Progenitor cell of endocrine pancreas (in vitro differentiated cells): ENCODE measurements at regions not wholly inside any gene's neighbourhood (a gene's known extent, or its start where the extent isn't known, plus 50 kb on each side); places are given as distances from the start of the nearest gene placed in this dataset.

Source experiments
- DNase-seq: peaks from one replicate; pipeline ENCODE4 v3.0.0; 2021; ENCODE audit warnings: low spot score; ENCODE audit not compliant: unreplicated experiment
- H3K27ac Mint-ChIP-seq: 2 replicates; pipeline ENCODE4 v1.8.0; 2021; ENCODE audit warnings: mild to moderate bottlenecking, moderate library complexity, mixed read lengths
- H3K27me3 Mint-ChIP-seq: 2 replicates; pipeline ENCODE4 v1.8.0; 2021; ENCODE audit warnings: mixed read lengths
- H3K36me3 Mint-ChIP-seq: 2 replicates; pipeline ENCODE4 v1.8.0; 2022; ENCODE audit warnings: mixed read lengths; ENCODE audit not compliant: insufficient read depth
- H3K4me1 Mint-ChIP-seq: 2 replicates; pipeline ENCODE4 v1.8.0; 2021; ENCODE audit warnings: low read depth, mixed read lengths
- H3K4me3 Mint-ChIP-seq: 2 replicates; pipeline ENCODE4 v1.8.0; 2021; ENCODE audit warnings: low read depth, mild to moderate bottlenecking, moderate library complexity, mixed read lengths
- H3K9me3 Mint-ChIP-seq: 2 replicates; pipeline ENCODE4 v1.8.0; 2021; ENCODE audit warnings: low read depth, mixed read lengths
- TF ChIP-seq, protein P1 (sequence below): fragments of 200-600 bp; sonication (generic); IDR thresholded peaks from one replicate; pipeline ENCODE4 v1.5.0; 2021; ENCODE audit warnings: antibody characterized with exemption, mild to moderate bottlenecking; ENCODE audit not compliant: unreplicated experiment

DNA sequence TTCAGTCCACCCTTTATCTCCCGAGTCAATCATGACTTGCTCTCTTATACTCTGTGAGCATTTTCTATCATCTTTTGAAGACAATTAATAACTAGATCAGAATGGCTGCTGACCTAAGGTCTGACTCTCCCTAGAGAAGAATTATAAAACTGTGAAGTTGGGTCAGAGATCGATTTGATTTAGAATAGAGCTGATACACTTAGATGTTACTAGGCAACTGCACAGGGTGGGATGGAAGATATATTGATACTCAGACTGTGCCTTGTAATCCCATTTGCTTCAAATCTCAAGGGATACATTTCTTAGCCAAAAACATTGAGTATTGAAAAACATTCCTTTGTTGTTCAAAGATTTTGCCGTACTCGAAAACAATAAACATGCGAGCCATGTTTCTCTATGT is 106.0 kb upstream of the NMUR2 start:
- DNase-seq: no peak
- Mint-ChIP-seq H3K36me3 (no peaks in the 10 kb centered on the region), H3K4me1 (no peaks in the 10 kb centered on the region), H3K4me3 (no peak overlapping the region), H3K9me3 (no peaks in the 10 kb centered on the region), H3K27ac (no peak overlapping the region), H3K27me3 (peaks cover 16% of the 10 kb centered on the region)
- TF ChIP-seq, protein P1, sequence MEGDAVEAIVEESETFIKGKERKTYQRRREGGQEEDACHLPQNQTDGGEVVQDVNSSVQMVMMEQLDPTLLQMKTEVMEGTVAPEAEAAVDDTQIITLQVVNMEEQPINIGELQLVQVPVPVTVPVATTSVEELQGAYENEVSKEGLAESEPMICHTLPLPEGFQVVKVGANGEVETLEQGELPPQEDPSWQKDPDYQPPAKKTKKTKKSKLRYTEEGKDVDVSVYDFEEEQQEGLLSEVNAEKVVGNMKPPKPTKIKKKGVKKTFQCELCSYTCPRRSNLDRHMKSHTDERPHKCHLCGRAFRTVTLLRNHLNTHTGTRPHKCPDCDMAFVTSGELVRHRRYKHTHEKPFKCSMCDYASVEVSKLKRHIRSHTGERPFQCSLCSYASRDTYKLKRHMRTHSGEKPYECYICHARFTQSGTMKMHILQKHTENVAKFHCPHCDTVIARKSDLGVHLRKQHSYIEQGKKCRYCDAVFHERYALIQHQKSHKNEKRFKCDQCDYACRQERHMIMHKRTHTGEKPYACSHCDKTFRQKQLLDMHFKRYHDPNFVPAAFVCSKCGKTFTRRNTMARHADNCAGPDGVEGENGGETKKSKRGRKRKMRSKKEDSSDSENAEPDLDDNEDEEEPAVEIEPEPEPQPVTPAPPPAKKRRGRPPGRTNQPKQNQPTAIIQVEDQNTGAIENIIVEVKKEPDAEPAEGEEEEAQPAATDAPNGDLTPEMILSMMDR: no peak

GRCh38 chr5:152511531-152512132 is 106.6 kb upstream of the NMUR2 start:
- no peak overlapping the region for H3K4me3 Mint-ChIP-seq
- H3K27ac Mint-ChIP-seq: no peak overlapping the region
- peaks cover 15% of the 10 kb centered on the region for H3K27me3 Mint-ChIP-seq
- no peaks in the 10 kb centered on the region for H3K9me3 Mint-ChIP-seq
- TF ChIP-seq, protein P1: no peak
- no peaks in the 10 kb centered on the region for H3K4me1 Mint-ChIP-seq
- no peak for DNase-seq
- no peaks in the 10 kb centered on the region for H3K36me3 Mint-ChIP-seq

GRCh38 chr5:152514827-152515397 is 109.8 kb upstream of the NMUR2 start:
- TF ChIP-seq, protein P1: peak; percentile 64
- peaks cover 2% of the 10 kb centered on the region for H3K27me3 Mint-ChIP-seq
- no peaks in the 10 kb centered on the region for H3K36me3 Mint-ChIP-seq
- DNase-seq: no peak
- H3K9me3 Mint-ChIP-seq: no peaks in the 10 kb centered on the region
- no peak overlapping the region for H3K4me3 Mint-ChIP-seq
- no peaks in the 10 kb centered on the region for H3K4me1 Mint-ChIP-seq
- H3K27ac Mint-ChIP-seq: no peak overlapping the region

DNA sequence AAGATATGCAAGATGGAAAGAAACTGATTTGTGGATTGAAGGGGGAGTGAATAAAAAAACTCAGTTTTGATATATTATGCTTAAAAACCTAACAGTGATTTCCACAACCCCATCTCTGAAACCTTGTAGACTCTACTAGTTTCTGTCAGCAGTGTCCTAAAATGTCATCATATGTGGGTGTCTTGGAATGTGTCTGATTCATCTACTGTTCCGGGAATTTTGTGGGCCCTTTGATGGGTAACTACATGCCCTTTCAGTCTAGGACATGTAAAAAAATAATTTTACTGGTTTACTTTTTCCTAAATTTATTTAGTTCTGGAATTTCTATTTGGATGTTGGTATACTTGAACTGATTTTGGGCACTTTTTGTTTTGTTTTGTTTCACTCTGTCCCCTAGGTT is 118.9 kb upstream of the NMUR2 start:
- Mint-ChIP-seq H3K27me3 (peaks cover 14% of the 10 kb centered on the region), H3K27ac (no peak overlapping the region), H3K4me1 (no peaks in the 10 kb centered on the region), H3K9me3 (no peaks in the 10 kb centered on the region), H3K4me3 (no peak overlapping the region), H3K36me3 (no peaks in the 10 kb centered on the region)
- TF ChIP-seq, protein P1: no peak
- no peak for DNase-seq

DNA sequence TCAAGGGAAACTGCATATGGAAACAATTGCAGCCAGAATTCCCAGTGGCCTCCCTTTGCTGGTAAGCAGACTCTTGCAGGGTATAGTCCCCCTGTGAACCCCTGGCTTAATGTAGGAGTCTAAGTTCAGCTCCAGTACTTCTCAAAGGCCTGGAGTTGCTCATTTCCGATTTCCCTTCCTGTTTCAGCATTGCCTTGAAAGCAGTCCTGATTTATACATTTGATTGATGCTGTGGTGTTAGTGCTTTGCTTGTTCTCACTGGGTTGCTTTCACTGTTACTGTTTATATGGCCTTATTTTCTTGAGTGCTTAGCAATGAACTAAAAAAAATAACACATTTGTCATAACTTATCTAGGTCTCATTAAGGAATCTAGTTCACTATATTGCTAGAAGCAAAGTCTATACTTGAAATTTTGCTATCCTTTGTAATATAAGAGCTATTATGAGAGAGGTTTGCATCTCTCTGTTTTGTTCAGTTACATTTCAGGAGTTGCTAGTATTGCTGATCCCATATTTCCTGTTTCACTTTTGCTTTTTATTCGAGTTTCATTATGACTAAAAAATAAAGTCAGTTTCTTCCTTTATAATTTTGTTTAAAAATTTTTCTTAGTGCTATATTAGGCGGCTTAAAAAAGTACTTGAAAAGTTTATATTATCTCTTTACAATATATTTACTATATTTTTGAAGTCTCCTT is 122.4 kb upstream of the NMUR2 start:
- Mint-ChIP-seq H3K4me1 (peaks cover 3% of the 10 kb centered on the region), H3K36me3 (no peaks in the 10 kb centered on the region), H3K27ac (no peak overlapping the region), H3K9me3 (no peaks in the 10 kb centered on the region), H3K27me3 (peaks cover 20% of the 10 kb centered on the region), H3K4me3 (no peak overlapping the region)
- TF ChIP-seq, protein P1: no peak
- DNase-seq: no peak
